ENCODE measurements at regions not wholly inside any gene's neighbourhood (a gene's known extent, or its start where the extent isn't known, plus 50 kb on each side); places are given as distances from the start of the nearest gene placed in this dataset.

GRCh38 chr18:78713069-78713468, 266.5 kb upstream of the SALL3 start:
- H3K4me3 Mint-ChIP-seq = no peak overlapping the region
- no peaks in the 10 kb centered on the region for H3K4me1 Mint-ChIP-seq (ENCODE audit: low read depth)
- peaks cover 13% of the 10 kb centered on the region for H3K9me3 Mint-ChIP-seq
- peaks cover 1% of the 10 kb centered on the region for H3K27me3 Mint-ChIP-seq
- DNase-seq = no peak
- no peaks in the 10 kb centered on the region for H3K36me3 Mint-ChIP-seq
- POLR2A ChIA-PET = no interaction called here
- CTCF ChIA-PET = no interaction called here
- no peak overlapping the region for H3K27ac Mint-ChIP-seq
- intact Hi-C loops (cut with micrococcal nuclease) = no loop called here

GRCh38 chr18:78713726-78714125, 265.9 kb upstream of the SALL3 start:
- H3K4me3 Mint-ChIP-seq = no peak overlapping the region
- H3K27ac Mint-ChIP-seq = no peak overlapping the region
- peaks cover 1% of the 10 kb centered on the region for H3K27me3 Mint-ChIP-seq
- intact Hi-C loops (cut with micrococcal nuclease) = no loop called here
- POLR2A ChIA-PET = no interaction called here
- CTCF ChIA-PET = no interaction called here
- H3K4me1 Mint-ChIP-seq (ENCODE audit: low read depth) = no peaks in the 10 kb centered on the region
- peaks cover 7% of the 10 kb centered on the region for H3K9me3 Mint-ChIP-seq
- no peaks in the 10 kb centered on the region for H3K36me3 Mint-ChIP-seq
- DNase-seq = no peak

GRCh38 chr18:78716022-78716421, 263.6 kb upstream of the SALL3 start:
- POLR2A ChIA-PET = no interaction called here
- H3K36me3 Mint-ChIP-seq = no peaks in the 10 kb centered on the region

GRCh38 chr18:78716581-78716980, 263.0 kb upstream of the SALL3 start:
- CTCF ChIA-PET = no interaction called here
- intact Hi-C loops (cut with micrococcal nuclease) = no loop called here
- Mint-ChIP-seq H3K27me3 (peaks cover 6% of the 10 kb centered on the region), H3K27ac (no peak overlapping the region), H3K4me1 (ENCODE audit: low read depth) (no peaks in the 10 kb centered on the region), H3K4me3 (no peak overlapping the region), H3K36me3 (no peaks in the 10 kb centered on the region), H3K9me3 (no peaks in the 10 kb centered on the region)
- POLR2A ChIA-PET = no interaction called here
- no peak for DNase-seq

More at GRCh38 chr18:78716022-78716421, 263.6 kb upstream of the SALL3 start:
- Mint-ChIP-seq H3K27me3 (peaks cover 4% of the 10 kb centered on the region), H3K4me1 (ENCODE audit: low read depth) (no peaks in the 10 kb centered on the region), H3K9me3 (no peaks in the 10 kb centered on the region), H3K4me3 (no peak overlapping the region), H3K27ac (no peak overlapping the region)
- intact Hi-C loops (cut with micrococcal nuclease) = no loop called here
- CTCF ChIA-PET = no interaction called here
- DNase-seq = no peak

- no peaks in the 10 kb centered on the region for H3K4me1 Mint-ChIP-seq (ENCODE audit: low read depth)
- ChIA-PET POLR2A (no interaction called here), CTCF (no interaction called here)
- H3K36me3 Mint-ChIP-seq = no peaks in the 10 kb centered on the region
- H3K27me3 Mint-ChIP-seq = peaks cover 10% of the 10 kb centered on the region
- DNase-seq = no peak
- intact Hi-C loops (cut with micrococcal nuclease) = no loop called here
- H3K27ac Mint-ChIP-seq = no peak overlapping the region
- no peak overlapping the region for H3K4me3 Mint-ChIP-seq
- H3K9me3 Mint-ChIP-seq = no peaks in the 10 kb centered on the region
These were observed 262.4 kb upstream of the SALL3 start for GRCh38 chr18:78717051-78717765.

- Mint-ChIP-seq H3K36me3 (no peaks in the 10 kb centered on the region), H3K27ac (no peak overlapping the region), H3K4me3 (no peak overlapping the region), H3K27me3 (peaks cover 13% of the 10 kb centered on the region), H3K9me3 (no peaks in the 10 kb centered on the region), H3K4me1 (ENCODE audit: low read depth) (no peaks in the 10 kb centered on the region)
- intact Hi-C loops (cut with micrococcal nuclease) = no loop called here
- ChIA-PET CTCF (no interaction called here), POLR2A (no interaction called here)
- DNase-seq = no peak
These were observed 261.9 kb upstream of the SALL3 start for GRCh38 chr18:78717766-78718150.

GRCh38 chr18:78719821-78720220, 259.8 kb upstream of the SALL3 start:
- Mint-ChIP-seq H3K4me3 (no peak overlapping the region), H3K27ac (no peak overlapping the region), H3K27me3 (peaks cover 17% of the 10 kb centered on the region), H3K9me3 (no peaks in the 10 kb centered on the region), H3K4me1 (ENCODE audit: low read depth) (no peaks in the 10 kb centered on the region), H3K36me3 (no peaks in the 10 kb centered on the region)
- no peak for DNase-seq
- intact Hi-C loops (cut with micrococcal nuclease) = no loop called here
- POLR2A ChIA-PET = no interaction called here
- CTCF ChIA-PET = no interaction called here

- Mint-ChIP-seq H3K4me3 (no peak overlapping the region), H3K4me1 (ENCODE audit: low read depth) (no peaks in the 10 kb centered on the region), H3K27me3 (peaks cover 16% of the 10 kb centered on the region), H3K9me3 (no peaks in the 10 kb centered on the region), H3K36me3 (no peaks in the 10 kb centered on the region), H3K27ac (no peak overlapping the region)
- CTCF ChIA-PET = no interaction called here
- intact Hi-C loops (cut with micrococcal nuclease) = no loop called here
- DNase-seq = no peak
- POLR2A ChIA-PET = no interaction called here
These were observed 259.0 kb upstream of the SALL3 start for GRCh38 chr18:78720456-78721237.

- H3K27me3 Mint-ChIP-seq = peaks cover 16% of the 10 kb centered on the region
- no peak overlapping the region for H3K27ac Mint-ChIP-seq
- no peak for DNase-seq
- CTCF ChIA-PET = no interaction called here
- intact Hi-C loops (cut with micrococcal nuclease) = no loop called here
- no peaks in the 10 kb centered on the region for H3K36me3 Mint-ChIP-seq
- H3K4me1 Mint-ChIP-seq (ENCODE audit: low read depth) = no peaks in the 10 kb centered on the region
- POLR2A ChIA-PET = no interaction called here
- H3K9me3 Mint-ChIP-seq = no peaks in the 10 kb centered on the region
- H3K4me3 Mint-ChIP-seq = no peak overlapping the region
These were observed 258.3 kb upstream of the SALL3 start for GRCh38 chr18:78721238-78721875.

- Mint-ChIP-seq H3K4me3 (no peak overlapping the region), H3K27ac (no peak overlapping the region), H3K9me3 (no peaks in the 10 kb centered on the region), H3K4me1 (ENCODE audit: low read depth) (no peaks in the 10 kb centered on the region), H3K27me3 (peaks cover 16% of the 10 kb centered on the region), H3K36me3 (no peaks in the 10 kb centered on the region)
- CTCF ChIA-PET = no interaction called here
- POLR2A ChIA-PET = no interaction called here
- intact Hi-C loops (cut with micrococcal nuclease) = no loop called here
- DNase-seq = no peak
These were observed 257.6 kb upstream of the SALL3 start for GRCh38 chr18:78721981-78722380.

- Mint-ChIP-seq H3K9me3 (no peaks in the 10 kb centered on the region), H3K4me1 (ENCODE audit: low read depth) (no peaks in the 10 kb centered on the region), H3K36me3 (no peaks in the 10 kb centered on the region), H3K4me3 (no peak overlapping the region), H3K27ac (no peak overlapping the region), H3K27me3 (peaks cover 16% of the 10 kb centered on the region)
- ChIA-PET CTCF (no interaction called here), POLR2A (no interaction called here)
- DNase-seq = no peak
- intact Hi-C loops (cut with micrococcal nuclease) = no loop called here
These were observed 257.2 kb upstream of the SALL3 start for GRCh38 chr18:78722386-78722785.

GRCh38 chr18:78722929-78723710, 256.5 kb upstream of the SALL3 start:
- intact Hi-C loops (cut with micrococcal nuclease) = no loop called here

More at GRCh38 chr18:78722929-78723710, 256.5 kb upstream of the SALL3 start:
- H3K9me3 Mint-ChIP-seq = no peaks in the 10 kb centered on the region
- CTCF ChIA-PET = no interaction called here
- no peaks in the 10 kb centered on the region for H3K36me3 Mint-ChIP-seq
- POLR2A ChIA-PET = no interaction called here
- DNase-seq = no peak
- H3K4me1 Mint-ChIP-seq (ENCODE audit: low read depth) = no peaks in the 10 kb centered on the region
- H3K27me3 Mint-ChIP-seq = peaks cover 16% of the 10 kb centered on the region
- no peak overlapping the region for H3K4me3 Mint-ChIP-seq
- no peak overlapping the region for H3K27ac Mint-ChIP-seq
